HepG2 (cell line): ENCODE measurements at regions not wholly inside any gene's neighbourhood (a gene's known extent, or its start where the extent isn't known, plus 50 kb on each side); places are given as distances from the start of the nearest gene placed in this dataset.

ENCODE experiments used
- ATAC-seq: fragments of 200-7000 bp; cut with Tn5 transposase; 3 replicates; pipeline ENCODE4 v1.9.1; 2020; ENCODE audit warnings: mild to moderate bottlenecking, moderate library complexity
- BruUV-seq: library from RNA; stranded (reverse); fragments of 400-500 nt; replicated peaks from 2 replicates; lab custom pipeline; 2021; lab: Mats Ljungman, UMichigan
- CTCF ChIA-PET: fragments of 300-600 bp; formaldehyde crosslinking; extraction: SDS; loops from one replicate; lab custom pipeline; 2021; ENCODE audit warnings: low total read pairs, inconsistent platforms, low intra/inter-chr PET ratio; lab: Yijun Ruan, JAX
- POLR2A ChIA-PET: fragments of 350-600 bp; sonication (Branson Sonifier 250); formaldehyde crosslinking; loops from one replicate; lab custom pipeline; 2020; ENCODE audit warnings: antibody characterized with exemption, inconsistent platforms; lab: Yijun Ruan, JAX
- DNase-seq: peaks from one replicate; pipeline ENCODE4 v3.0.0-alpha.2; 2015; ENCODE audit warnings: low spot score
- FAIRE-seq: peaks from 3 replicates; lab custom pipeline; 2011; peaks lifted over from hg19 to GRCh38; lab: Jason Lieb, UNC
- H2AFZ ChIP-seq: one replicate; pipeline ENCODE4 v1.6.1; 2011; ENCODE audit warnings: low read length, inconsistent platforms
- H3K27ac ChIP-seq: fragments of 300-600 bp; 3 replicates; pipeline ENCODE4 v1.8.0; 2011; ENCODE audit warnings: mixed run types, mild to moderate bottlenecking, mixed read lengths, low read length, inconsistent platforms; ENCODE audit not compliant: insufficient read depth; ENCODE audit errors: extremely low read length
- H3K27me3 ChIP-seq, 2 experiments: fragments of 200-600 bp in 1 of 2; 2 replicates in 1 of 2; 3 replicates in 1 of 2; pipeline versions ENCODE4 v1.6.0 to v1.8.0; 2011; ENCODE audit warnings: low read length in 2 of 2, mild to moderate bottlenecking in 2 of 2, moderate library complexity in 2 of 2, inconsistent platforms in 1 of 2; ENCODE audit not compliant: insufficient read depth in 2 of 2, control insufficient read depth in 1 of 2
- H3K36me3 ChIP-seq, 2 experiments: fragments of 200-600 bp in 1 of 2; replicated peaks in 1 of 2; 2 replicates in 1 of 2; 3 replicates in 1 of 2; pipeline versions ENCODE4 v1.5.1 to v1.8.0; 2011; ENCODE audit warnings: low read length in 2 of 2, inconsistent platforms in 1 of 2; ENCODE audit not compliant: insufficient read depth in 2 of 2, control insufficient read depth in 1 of 2
- H3K4me1 ChIP-seq: 2 replicates; pipeline ENCODE4 v1.5.1; 2012; ENCODE audit warnings: low read length, inconsistent platforms; ENCODE audit not compliant: insufficient read depth
- H3K4me2 ChIP-seq: 2 replicates; pipeline ENCODE4 v1.6.0; 2011; ENCODE audit warnings: low read depth, low read length, inconsistent platforms
- H3K4me3 ChIP-seq, 3 experiments: fragments of 200-600 bp in 1 of 3; sonication (generic), shearing (Covaris generic) in 1 of 3; replicated peaks in 1 of 3; 2 replicates each; pipeline ENCODE4 v1.5.1; 2011 to 2016; ENCODE audit warnings: low read length in 3 of 3, inconsistent platforms in 2 of 3, low read depth in 2 of 3, mild to moderate bottlenecking in 2 of 3, control low read depth in 1 of 3, mixed read lengths in 1 of 3; ENCODE audit not compliant: insufficient read depth in 1 of 3
- H3K79me2 ChIP-seq: one replicate; pipeline ENCODE4 v1.6.1; 2011; ENCODE audit warnings: low read length, inconsistent platforms; ENCODE audit not compliant: insufficient read depth
- H3K9ac ChIP-seq: 2 replicates; pipeline ENCODE4 v1.6.0; 2011; ENCODE audit warnings: mild to moderate bottlenecking, low read depth, low read length, inconsistent platforms; ENCODE audit not compliant: insufficient read depth
- H3K9me3 ChIP-seq: 2 replicates; pipeline ENCODE4 v1.5.1; 2012; ENCODE audit warnings: mild to moderate bottlenecking, low read length
- H4K20me1 ChIP-seq: 2 replicates; pipeline ENCODE4 v1.6.0; 2011; ENCODE audit warnings: inconsistent platforms, mild to moderate bottlenecking, low read length, moderate library complexity; ENCODE audit not compliant: insufficient read depth
- CENPBD1 ChIP-seq: sonication (generic); formaldehyde crosslinking; IDR thresholded peaks from 2 replicates; pipeline ENCODE4 v1.8.0; 2022; ENCODE audit warnings: missing genetic modification reagents, low read depth, mild to moderate bottlenecking, borderline replicate concordance
- DZIP1 ChIP-seq: sonication (generic); formaldehyde crosslinking; IDR thresholded peaks from 2 replicates; pipeline ENCODE4 v1.5.0; 2020; ENCODE audit warnings: mild to moderate bottlenecking, missing genetic modification reagents
- GABPB1 ChIP-seq: IDR thresholded peaks from 2 replicates; pipeline ENCODE4 v1.6.1; 2016; ENCODE audit warnings: mild to moderate bottlenecking, missing genetic modification reagents, moderate library complexity, missing compliant biosample characterization
- KAT2B ChIP-seq: fragments of 150-350 bp; IDR thresholded peaks from 2 replicates; pipeline ENCODE4 v1.6.1; 2014; ENCODE audit warnings: low read depth, low read length, borderline replicate concordance
- MYPOP ChIP-seq: sonication (generic); formaldehyde crosslinking; IDR thresholded peaks from 2 replicates; pipeline ENCODE4 v1.8.1; 2023; ENCODE audit warnings: mild to moderate bottlenecking, moderate library complexity, missing genetic modification reagents
- NFIC ChIP-seq: IDR thresholded peaks from 2 replicates; pipeline ENCODE4 v1.6.1; 2012; ENCODE audit warnings: mild to moderate bottlenecking, low read length, inconsistent platforms
- PHF20 ChIP-seq: sonication (generic); formaldehyde crosslinking; IDR thresholded peaks from 2 replicates; pipeline ENCODE4 v1.5.0; 2020; ENCODE audit warnings: mild to moderate bottlenecking, missing genetic modification reagents
- PHF21A ChIP-seq: sonication (generic); formaldehyde crosslinking; IDR thresholded peaks from 2 replicates; pipeline ENCODE4 v1.5.0; 2020; ENCODE audit warnings: mild to moderate bottlenecking, missing genetic modification reagents
- RBAK ChIP-seq: sonication (generic); formaldehyde crosslinking; IDR thresholded peaks from 2 replicates; pipeline ENCODE4 v1.5.1; 2020; ENCODE audit warnings: mild to moderate bottlenecking, missing genetic modification reagents
- SMAD1 ChIP-seq: sonication (generic); formaldehyde crosslinking; IDR thresholded peaks from 2 replicates; pipeline ENCODE4 v1.4.0; 2020; ENCODE audit warnings: missing genetic modification reagents, low read depth, mild to moderate bottlenecking, borderline replicate concordance
- ZBTB2 ChIP-seq: sonication (generic); formaldehyde crosslinking; IDR thresholded peaks from 2 replicates; pipeline ENCODE4 v1.8.0; 2022; ENCODE audit warnings: low read depth, missing genetic modification reagents
- ZNF430 ChIP-seq: sonication (generic); formaldehyde crosslinking; IDR thresholded peaks from 2 replicates; pipeline ENCODE4 v1.9.0; 2021; ENCODE audit warnings: mild to moderate bottlenecking, missing genetic modification reagents
- ZNF446 ChIP-seq: sonication (generic); formaldehyde crosslinking; IDR thresholded peaks from 2 replicates; pipeline ENCODE4 v1.5.0; 2020; ENCODE audit warnings: mild to moderate bottlenecking, missing genetic modification reagents
- ZNF558 ChIP-seq: sonication (generic); formaldehyde crosslinking; IDR thresholded peaks from 2 replicates; pipeline ENCODE4 v1.9.0; 2022; ENCODE audit warnings: mild to moderate bottlenecking, missing genetic modification reagents, borderline replicate concordance
- ZSCAN12 ChIP-seq: sonication (generic); formaldehyde crosslinking; IDR thresholded peaks from 2 replicates; pipeline ENCODE4 v1.9.0; 2021; ENCODE audit warnings: mild to moderate bottlenecking, missing genetic modification reagents
- in situ Hi-C: cut with HindIII; loops from 2 replicates; pipeline ENCODE4 v1.10.0; 2017; ENCODE audit warnings: low pct_unique_long_range_greater_than_20kb; ENCODE audit not compliant: extremely low pct_ligation_motif_present
- intact Hi-C: fragments of 100-400 bp; cut with micrococcal nuclease; formaldehyde crosslinking; loops from one replicate; pipeline ENCODE4 v1.10.0; 2022; ENCODE audit not compliant: unreplicated experiment

GRCh38 chr12:84685379-84685778, 227.2 kb downstream of the SLC6A15 start:
- CTCF ChIA-PET, result no interaction called here
- DNase-seq (no peak), FAIRE-seq (no peak), ATAC-seq (no peak)
- H2AFZ ChIP-seq, result no peak overlapping the region
- no TSS peak for BruUV-seq
- H3K36me3 ChIP-seq, result no peaks in the 10 kb centered on the region
- H3K9me3 ChIP-seq, result no peaks in the 10 kb centered on the region
- no peak overlapping the region for H3K27ac ChIP-seq
- TF ChIP-seq ZNF430 (CRISPR knock-in tag), result no peak
- TF ChIP-seq ZNF446 (CRISPR knock-in tag), result no peak
- TF ChIP-seq PHF20 (CRISPR knock-in tag), result no peak
- no peak for TF ChIP-seq PHF21A (CRISPR knock-in tag)
- TF ChIP-seq ZNF558 (CRISPR knock-in tag), result no peak
- in situ Hi-C loops (no loop called here), intact Hi-C loops (no loop called here)
- H3K4me1 ChIP-seq, result no peaks in the 10 kb centered on the region
- no peaks in the 10 kb centered on the region for H3K79me2 ChIP-seq
- no peaks in the 10 kb centered on the region for H3K27me3 ChIP-seq
- H3K4me2 ChIP-seq, result no peak overlapping the region
- H3K4me3 ChIP-seq, result no peak overlapping the region
- no peak overlapping the region for H3K9ac ChIP-seq
- H4K20me1 ChIP-seq, result no peaks in the 10 kb centered on the region
- POLR2A ChIA-PET, result no interaction called here

GRCh38 chr12:84676787-84677186, 235.8 kb downstream of the SLC6A15 start:
- Histone ChIP-seq H3K9me3 (no peaks in the 10 kb centered on the region), H4K20me1 (no peaks in the 10 kb centered on the region), H3K27ac (no peak overlapping the region), H3K4me1 (no peaks in the 10 kb centered on the region), H3K4me2 (no peak overlapping the region), H3K4me3 (no peak overlapping the region), H3K27me3 (no peaks in the 10 kb centered on the region), H3K9ac (no peak overlapping the region), H3K36me3 (no peaks in the 10 kb centered on the region), H3K79me2 (no peaks in the 10 kb centered on the region), H2AFZ (no peak overlapping the region)
- ATAC-seq (no peak), DNase-seq (no peak), FAIRE-seq (no peak)
- intact Hi-C loops, result no loop called here
- ChIA-PET POLR2A (no interaction called here), CTCF (no interaction called here)
- BruUV-seq, result no TSS peak
- in situ Hi-C loops, result no loop called here
- TF ChIP-seq ZSCAN12 (CRISPR knock-in tag) (no peak), ZBTB2 (CRISPR knock-in tag) (no peak), DZIP1 (CRISPR knock-in tag) (no peak), KAT2B (no peak), NFIC (no peak), CENPBD1 (CRISPR knock-in tag) (no peak), MYPOP (CRISPR knock-in tag) (no peak), SMAD1 (CRISPR knock-in tag) (no peak), RBAK (CRISPR knock-in tag) (no peak), GABPB1 (no peak)
